IMR-90 (cell line): ENCODE measurements at regions not wholly inside any gene's neighbourhood (a gene's known extent, or its start where the extent isn't known, plus 50 kb on each side); places are given as distances from the start of the nearest gene placed in this dataset.
"Not testable (repeated sequence)": the region's sequence is repeated elsewhere in the genome, so short reads cannot be mapped to it uniquely, and the experiment has no call there.

Source experiments
- MAFK ChIP-seq: IDR thresholded peaks from 2 replicates; pipeline ENCODE4 v1.6.1; 2012; ENCODE audit warnings: low read depth, low read length, improper control_type of control experiment
- MAZ ChIP-seq: IDR thresholded peaks from 2 replicates; pipeline ENCODE4 v1.6.1; 2012; ENCODE audit warnings: low read depth, mild to moderate bottlenecking, low read length, improper control_type of control experiment, moderate library complexity, borderline replicate concordance
- TF ChIP-seq, protein P1 (sequence below): conservative IDR thresholded peaks from 2 replicates; pipeline ENCODE4 v1.5.1; 2012; ENCODE audit warnings: mild to moderate bottlenecking, low read depth, low read length, improper control_type of control experiment

DNA sequence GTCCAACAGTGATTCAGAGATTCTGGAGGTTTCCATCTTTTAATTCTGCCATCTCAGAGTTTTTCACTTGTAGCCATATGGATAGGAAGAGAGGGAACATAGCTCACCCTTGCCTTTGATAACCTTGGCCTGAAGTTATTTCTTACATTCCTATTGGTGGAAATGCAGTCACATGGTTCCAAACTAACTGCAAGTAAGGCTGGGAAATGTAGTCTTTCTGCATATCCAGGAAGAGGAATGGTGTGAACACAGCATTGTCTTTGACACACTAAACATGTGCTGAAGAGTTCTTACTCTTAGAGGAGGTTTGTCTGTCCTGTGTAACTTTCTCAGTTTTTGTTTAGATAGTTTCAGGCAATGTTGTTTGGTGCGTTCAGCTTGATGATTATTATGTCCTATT lies 78.7 kb downstream of the DEFB131A start:
- TF ChIP-seq, protein P1, sequence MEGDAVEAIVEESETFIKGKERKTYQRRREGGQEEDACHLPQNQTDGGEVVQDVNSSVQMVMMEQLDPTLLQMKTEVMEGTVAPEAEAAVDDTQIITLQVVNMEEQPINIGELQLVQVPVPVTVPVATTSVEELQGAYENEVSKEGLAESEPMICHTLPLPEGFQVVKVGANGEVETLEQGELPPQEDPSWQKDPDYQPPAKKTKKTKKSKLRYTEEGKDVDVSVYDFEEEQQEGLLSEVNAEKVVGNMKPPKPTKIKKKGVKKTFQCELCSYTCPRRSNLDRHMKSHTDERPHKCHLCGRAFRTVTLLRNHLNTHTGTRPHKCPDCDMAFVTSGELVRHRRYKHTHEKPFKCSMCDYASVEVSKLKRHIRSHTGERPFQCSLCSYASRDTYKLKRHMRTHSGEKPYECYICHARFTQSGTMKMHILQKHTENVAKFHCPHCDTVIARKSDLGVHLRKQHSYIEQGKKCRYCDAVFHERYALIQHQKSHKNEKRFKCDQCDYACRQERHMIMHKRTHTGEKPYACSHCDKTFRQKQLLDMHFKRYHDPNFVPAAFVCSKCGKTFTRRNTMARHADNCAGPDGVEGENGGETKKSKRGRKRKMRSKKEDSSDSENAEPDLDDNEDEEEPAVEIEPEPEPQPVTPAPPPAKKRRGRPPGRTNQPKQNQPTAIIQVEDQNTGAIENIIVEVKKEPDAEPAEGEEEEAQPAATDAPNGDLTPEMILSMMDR: not testable (repeated sequence)
- not testable (repeated sequence) for TF ChIP-seq MAZ, MAFK
